ENCODE measurements at regions not wholly inside any gene's neighbourhood (a gene's known extent, or its start where the extent isn't known, plus 50 kb on each side); places are given as distances from the start of the nearest gene placed in this dataset.

DNA sequence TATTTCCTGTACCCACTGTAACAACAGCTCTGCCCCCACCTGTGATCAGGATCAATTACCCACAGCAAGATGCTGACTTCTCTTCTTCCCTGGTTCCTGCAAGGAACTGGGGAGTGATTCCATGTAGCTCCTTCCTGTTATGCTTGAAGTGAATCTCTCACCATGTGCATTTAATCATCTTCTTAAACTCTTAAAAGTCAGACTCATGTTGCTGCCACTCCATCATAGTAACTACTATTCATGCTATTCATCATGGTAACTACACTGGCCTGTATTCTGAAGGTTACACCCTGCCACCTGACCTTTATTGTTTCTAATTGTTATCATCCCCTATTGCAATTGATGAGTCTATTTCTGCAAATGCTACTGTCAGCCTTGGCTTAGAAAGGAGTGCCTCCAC lies 89.5 kb downstream of the SUCNR1 start:
- Histone ChIP-seq H3K36me3 (ENCODE audit: control insufficient read depth in 1 of 2, insufficient read depth in 2 of 2, low read length in 1 of 2) (no peaks in the 10 kb centered on the region), H3K27me3 (ENCODE audit: control insufficient read depth in 1 of 2, insufficient read depth in 2 of 2, low read length in 1 of 2) (no peaks in the 10 kb centered on the region), H3K4me1 (ENCODE audit: control insufficient read depth in 1 of 2, insufficient read depth in 2 of 2, low read length in 2 of 2) (peaks cover 0 to 3% of the 10 kb centered on the region in 2 donors), H3K9me3 (ENCODE audit: control insufficient read depth, low read length) (no peaks in the 10 kb centered on the region), H3K27ac (ENCODE audit: low read depth in 1 of 2, low read length in 2 of 2) (no peak overlapping the region), H3K4me3 (ENCODE audit: low read length in 2 of 2) (no peak overlapping the region)
- no peak for DNase-seq
- ATAC-seq (ENCODE audit: low FRiP score): no peak
- intact Hi-C loops (cut with DNase I): no loop called here

DNA sequence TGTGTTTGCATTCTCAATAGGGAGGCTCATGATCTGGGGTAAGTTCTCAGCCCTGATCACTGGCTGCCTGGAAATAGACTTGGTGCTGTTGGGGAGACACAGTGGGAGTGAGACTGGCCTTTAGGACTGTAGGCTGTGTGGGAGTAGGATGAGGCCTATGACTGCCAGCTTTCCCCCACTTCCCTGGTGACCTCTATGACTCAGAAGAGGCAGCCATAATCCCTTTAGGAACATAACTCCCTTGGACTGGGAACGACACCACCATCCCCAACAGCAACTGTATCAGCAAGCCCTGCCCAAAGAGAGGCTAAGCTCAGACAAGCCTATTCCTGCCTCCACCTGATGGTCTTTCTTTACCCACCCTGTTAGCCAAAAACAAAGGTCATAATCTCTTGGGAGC lies 91.3 kb downstream of the SUCNR1 start:
- H3K27me3 ChIP-seq (ENCODE audit: control insufficient read depth in 1 of 2, insufficient read depth in 2 of 2, low read length in 1 of 2): no peaks in the 10 kb centered on the region
- H3K4me1 ChIP-seq (ENCODE audit: control insufficient read depth in 1 of 2, insufficient read depth in 2 of 2, low read length in 2 of 2): peaks cover 0 to 3% of the 10 kb centered on the region in 2 donors
- DNase-seq: no peak
- ATAC-seq (ENCODE audit: low FRiP score): no peak
- no peak overlapping the region for H3K27ac ChIP-seq (ENCODE audit: low read depth in 1 of 2, low read length in 2 of 2)
- H3K36me3 ChIP-seq (ENCODE audit: control insufficient read depth in 1 of 2, insufficient read depth in 2 of 2, low read length in 1 of 2): no peaks in the 10 kb centered on the region
- intact Hi-C loops (cut with DNase I): no loop called here
- no peak overlapping the region for H3K4me3 ChIP-seq (ENCODE audit: low read length in 2 of 2)
- H3K9me3 ChIP-seq (ENCODE audit: control insufficient read depth, low read length): no peaks in the 10 kb centered on the region
- WGBS, 2 donors: 88 to 98% methylated on average over 1 of the region's 1 CpG

DNA sequence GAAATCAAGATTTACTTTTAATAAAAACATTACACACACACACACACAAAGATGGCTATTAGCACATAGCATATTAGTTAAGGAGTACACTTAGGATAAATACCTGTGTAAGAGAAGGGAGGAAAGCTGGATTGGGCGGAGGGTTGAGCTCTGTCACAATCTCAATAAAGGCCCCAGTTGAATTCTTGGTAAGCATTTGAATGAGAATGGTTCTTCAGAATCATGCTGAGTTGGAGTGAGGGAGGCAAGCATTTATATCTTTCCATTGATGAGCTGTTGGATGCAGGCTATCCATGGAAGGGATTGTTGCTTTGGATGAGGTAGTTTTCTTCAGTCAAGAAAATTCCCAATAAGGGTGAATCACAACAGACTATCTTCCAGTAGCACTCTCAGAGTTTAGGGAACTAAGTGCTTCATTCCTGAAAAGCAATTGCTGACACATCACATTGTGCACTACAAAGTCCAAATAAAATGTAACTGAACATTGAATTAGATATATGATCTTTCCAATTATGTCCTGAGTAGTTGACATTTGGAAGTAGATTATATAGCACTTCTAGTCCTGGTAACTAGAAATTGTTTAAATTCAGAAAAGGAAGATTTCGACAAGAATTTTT lies 95.7 kb downstream of the SUCNR1 start:
- no peak overlapping the region for H3K4me3 ChIP-seq (ENCODE audit: low read length in 2 of 2)
- no peaks in the 10 kb centered on the region for H3K36me3 ChIP-seq (ENCODE audit: control insufficient read depth in 1 of 2, insufficient read depth in 2 of 2, low read length in 1 of 2)
- H3K4me1 ChIP-seq (ENCODE audit: control insufficient read depth in 1 of 2, insufficient read depth in 2 of 2, low read length in 2 of 2): no peaks in the 10 kb centered on the region
- ATAC-seq (ENCODE audit: low FRiP score) (no peak), DNase-seq (no peak)
- H3K27ac ChIP-seq (ENCODE audit: low read depth in 1 of 2, low read length in 2 of 2): no peak overlapping the region
- no peaks in the 10 kb centered on the region for H3K27me3 ChIP-seq (ENCODE audit: control insufficient read depth in 1 of 2, insufficient read depth in 2 of 2, low read length in 1 of 2)
- intact Hi-C loops (cut with DNase I): no loop called here
- no peaks in the 10 kb centered on the region for H3K9me3 ChIP-seq (ENCODE audit: control insufficient read depth, low read length)
- 91 to 92% methylated on average over 2 of the region's 2 CpGs for WGBS, 2 donors

DNA sequence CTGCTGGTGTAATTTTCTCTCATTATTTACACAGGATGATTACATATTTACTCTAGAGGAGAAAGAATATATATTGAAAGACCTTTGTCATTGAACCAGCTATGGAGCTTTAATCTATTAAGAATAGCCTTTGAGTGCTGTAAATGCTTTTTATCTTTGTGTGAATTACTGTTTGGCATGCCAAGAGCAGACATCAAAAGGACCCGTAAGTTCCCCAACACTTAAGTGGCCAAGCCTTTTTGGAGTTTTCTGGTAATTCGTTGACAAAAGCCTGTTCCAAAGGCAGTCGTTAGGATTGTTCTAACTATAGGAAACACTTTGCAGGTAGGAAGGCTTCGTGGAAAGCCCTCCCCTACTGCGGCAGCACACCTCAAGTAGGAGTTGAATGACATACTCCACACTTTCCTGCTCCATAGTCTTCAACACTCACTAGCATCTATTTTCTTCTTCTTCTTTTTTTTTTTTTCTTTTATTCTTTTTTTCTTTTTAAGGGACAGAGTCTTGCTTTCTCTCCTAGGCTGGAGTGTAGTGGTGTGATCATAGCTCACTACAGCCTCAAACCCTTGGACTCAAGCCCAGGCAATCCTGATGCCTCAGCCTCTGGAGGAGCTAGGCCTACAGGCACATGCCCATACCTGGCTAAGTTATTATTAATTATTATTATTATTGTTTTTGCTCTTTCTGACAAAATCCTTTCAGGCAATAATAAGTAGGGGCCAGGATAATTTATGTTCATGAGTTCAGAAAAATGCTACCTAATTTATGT lies 98.6 kb downstream of the SUCNR1 start:
- Histone ChIP-seq H3K4me1 (ENCODE audit: control insufficient read depth in 1 of 2, insufficient read depth in 2 of 2, low read length in 2 of 2) (peaks cover 0 to 2% of the 10 kb centered on the region in 2 donors), H3K36me3 (ENCODE audit: control insufficient read depth in 1 of 2, insufficient read depth in 2 of 2, low read length in 1 of 2) (no peaks in the 10 kb centered on the region), H3K4me3 (ENCODE audit: low read length in 2 of 2) (no peak overlapping the region), H3K27me3 (ENCODE audit: control insufficient read depth in 1 of 2, insufficient read depth in 2 of 2, low read length in 1 of 2) (no peaks in the 10 kb centered on the region), H3K9me3 (ENCODE audit: control insufficient read depth, low read length) (no peaks in the 10 kb centered on the region), H3K27ac (ENCODE audit: low read depth in 1 of 2, low read length in 2 of 2) (no peak overlapping the region)
- 71 to 75% methylated on average over 5 of the region's 5 CpGs for WGBS, 2 donors
- ATAC-seq (ENCODE audit: low FRiP score) (no peak), DNase-seq (no peak)
- intact Hi-C loops (cut with DNase I): no loop called here

DNA sequence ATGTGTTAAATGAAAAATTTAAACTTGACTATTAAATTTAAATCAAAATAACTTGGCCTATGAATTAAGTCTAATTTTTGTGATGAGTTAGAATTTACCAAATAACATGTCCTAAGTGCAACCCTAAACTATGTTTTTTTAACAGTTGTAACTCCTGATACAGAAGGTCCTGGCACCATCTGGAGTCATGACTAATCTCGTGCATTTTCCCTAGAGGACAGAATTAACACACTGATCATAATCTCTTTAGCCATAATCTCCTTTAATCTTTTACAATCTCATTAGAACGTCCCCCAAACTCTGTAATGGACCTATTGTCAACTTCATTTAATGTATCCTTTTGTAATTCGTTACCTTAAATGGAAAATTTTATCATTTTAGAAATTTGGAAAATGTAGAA lies 100.6 kb downstream of the SUCNR1 start:
- DNase-seq (no peak), ATAC-seq (ENCODE audit: low FRiP score) (no peak)
- Histone ChIP-seq H3K4me3 (ENCODE audit: low read length in 2 of 2) (no peak overlapping the region), H3K4me1 (ENCODE audit: control insufficient read depth in 1 of 2, insufficient read depth in 2 of 2, low read length in 2 of 2) (peaks cover 0 to 2% of the 10 kb centered on the region in 2 donors), H3K27ac (ENCODE audit: low read depth in 1 of 2, low read length in 2 of 2) (no peak overlapping the region), H3K9me3 (ENCODE audit: control insufficient read depth, low read length) (no peaks in the 10 kb centered on the region), H3K36me3 (ENCODE audit: control insufficient read depth in 1 of 2, insufficient read depth in 2 of 2, low read length in 1 of 2) (no peaks in the 10 kb centered on the region), H3K27me3 (ENCODE audit: control insufficient read depth in 1 of 2, insufficient read depth in 2 of 2, low read length in 1 of 2) (no peaks in the 10 kb centered on the region)
- intact Hi-C loops (cut with DNase I): no loop called here
- WGBS, 2 donors: 42 to 45% methylated on average over 3 of the region's 3 CpGs

DNA sequence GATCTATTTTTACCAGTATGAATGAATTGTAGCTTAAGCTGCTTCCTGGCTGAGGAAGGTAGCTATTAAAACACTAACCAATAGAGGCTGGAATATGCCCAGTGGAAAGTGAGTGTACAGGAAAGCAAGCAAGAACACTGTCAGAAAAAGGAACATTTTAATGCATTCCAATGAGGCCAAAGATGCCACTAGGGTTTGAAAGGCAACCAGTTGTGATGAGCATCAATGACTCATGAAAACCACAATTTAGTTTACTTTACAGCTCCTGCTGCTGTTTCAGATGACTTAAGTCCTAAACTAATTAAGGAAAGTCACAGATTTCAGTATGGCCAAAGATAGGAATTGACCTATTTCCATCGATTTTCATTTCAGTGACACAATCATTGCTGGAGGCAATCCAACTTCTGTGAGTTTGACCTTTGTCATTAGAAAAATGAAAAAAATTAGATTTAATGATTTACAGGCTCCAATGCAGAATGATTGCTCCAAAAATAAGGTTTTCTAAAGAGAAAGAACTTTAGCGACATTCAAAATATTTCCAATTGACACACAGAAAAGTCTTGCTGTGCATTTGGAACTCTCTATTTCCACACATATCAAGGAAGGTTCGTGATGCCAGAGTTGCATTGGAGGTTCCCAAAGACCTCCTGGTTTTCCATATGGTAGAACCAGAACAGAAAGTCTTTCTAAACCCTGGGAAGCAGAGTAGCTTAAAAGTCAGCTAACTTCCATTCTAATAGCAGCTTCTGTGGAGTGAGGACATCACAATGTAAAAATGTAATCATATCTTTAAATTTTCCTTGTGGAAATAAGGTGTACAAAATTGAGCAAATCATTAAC lies 103.0 kb downstream of the SUCNR1 start:
- Histone ChIP-seq H3K9me3 (ENCODE audit: control insufficient read depth, low read length) (no peaks in the 10 kb centered on the region), H3K4me1 (ENCODE audit: control insufficient read depth in 1 of 2, insufficient read depth in 2 of 2, low read length in 2 of 2) (peaks cover 0 to 2% of the 10 kb centered on the region in 2 donors), H3K4me3 (ENCODE audit: low read length in 2 of 2) (no peak overlapping the region), H3K27ac (ENCODE audit: low read depth in 1 of 2, low read length in 2 of 2) (no peak overlapping the region), H3K27me3 (ENCODE audit: control insufficient read depth in 1 of 2, insufficient read depth in 2 of 2, low read length in 1 of 2) (no peaks in the 10 kb centered on the region), H3K36me3 (ENCODE audit: control insufficient read depth in 1 of 2, insufficient read depth in 2 of 2, low read length in 1 of 2) (no peaks in the 10 kb centered on the region)
- intact Hi-C loops (cut with DNase I): no loop called here
- DNase-seq (no peak), ATAC-seq (ENCODE audit: low FRiP score) (peak; percentile 72)
- WGBS, 2 donors: 50 to 58% methylated on average over 3 of the region's 3 CpGs

DNA sequence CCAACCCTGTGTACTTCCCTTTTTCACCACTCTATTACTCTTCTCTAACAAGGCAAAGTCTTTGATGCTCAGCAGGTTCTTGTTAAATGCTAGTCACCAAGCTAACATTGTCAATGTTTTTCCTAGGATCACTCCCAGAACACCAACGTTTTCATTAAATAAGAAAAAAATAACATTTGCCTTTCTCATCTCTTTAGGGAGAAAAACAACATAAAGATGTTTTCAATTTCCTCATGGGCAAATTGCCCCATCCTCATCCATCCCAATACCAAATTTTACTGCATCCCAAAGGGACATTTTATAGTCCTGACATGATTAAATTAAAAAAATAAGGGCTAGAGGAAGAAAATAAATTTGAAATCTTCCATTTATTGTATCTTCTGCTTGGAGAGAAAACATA lies 106.5 kb downstream of the SUCNR1 start:
- Histone ChIP-seq H3K27ac (ENCODE audit: low read depth in 1 of 2, low read length in 2 of 2) (no peak overlapping the region), H3K4me3 (ENCODE audit: low read length in 2 of 2) (no peak overlapping the region), H3K27me3 (ENCODE audit: control insufficient read depth in 1 of 2, insufficient read depth in 2 of 2, low read length in 1 of 2) (no peaks in the 10 kb centered on the region), H3K4me1 (ENCODE audit: control insufficient read depth in 1 of 2, insufficient read depth in 2 of 2, low read length in 2 of 2) (peaks cover 0 to 2% of the 10 kb centered on the region in 2 donors), H3K36me3 (ENCODE audit: control insufficient read depth in 1 of 2, insufficient read depth in 2 of 2, low read length in 1 of 2) (no peaks in the 10 kb centered on the region), H3K9me3 (ENCODE audit: control insufficient read depth, low read length) (no peaks in the 10 kb centered on the region)
- 10 to 14% methylated on average over 1 of the region's 1 CpG for WGBS, 2 donors
- intact Hi-C loops (cut with DNase I): no loop called here
- DNase-seq (no peak), ATAC-seq (ENCODE audit: low FRiP score) (no peak)

DNA sequence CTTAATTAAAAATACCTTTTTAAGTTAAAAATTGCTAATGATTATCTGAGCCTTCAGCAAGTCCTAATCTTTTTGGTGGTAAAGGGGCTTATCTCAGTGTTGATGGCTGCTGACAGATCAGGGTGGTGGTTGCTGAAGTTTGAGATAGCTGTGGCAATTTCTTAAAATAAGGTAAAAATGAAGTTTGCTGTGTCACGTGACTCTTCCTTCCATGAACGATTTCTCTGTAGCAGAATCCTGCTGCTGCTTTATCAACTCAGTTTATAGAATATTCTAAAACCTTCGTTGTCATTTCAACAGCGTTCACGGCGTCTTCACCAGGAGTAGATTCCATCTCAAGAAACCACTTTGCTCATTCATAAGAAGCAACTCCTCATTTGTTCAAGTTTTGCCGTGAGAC lies 110.1 kb downstream of the SUCNR1 start:
- ATAC-seq (ENCODE audit: low FRiP score) (no peak), DNase-seq (no peak)
- Histone ChIP-seq H3K27me3 (ENCODE audit: control insufficient read depth in 1 of 2, insufficient read depth in 2 of 2, low read length in 1 of 2) (no peaks in the 10 kb centered on the region), H3K27ac (ENCODE audit: low read depth in 1 of 2, low read length in 2 of 2) (no peak overlapping the region), H3K4me1 (ENCODE audit: control insufficient read depth in 1 of 2, insufficient read depth in 2 of 2, low read length in 2 of 2) (no peaks in the 10 kb centered on the region), H3K4me3 (ENCODE audit: low read length in 2 of 2) (no peak overlapping the region), H3K9me3 (ENCODE audit: control insufficient read depth, low read length) (no peaks in the 10 kb centered on the region), H3K36me3 (ENCODE audit: control insufficient read depth in 1 of 2, insufficient read depth in 2 of 2, low read length in 1 of 2) (no peaks in the 10 kb centered on the region)
- intact Hi-C loops (cut with DNase I): no loop called here
- WGBS, 2 donors: 87 to 88% methylated on average over 7 of the region's 7 CpGs

All from aorta (tissue), 5 donors.